ENCODE measurements at regions not wholly inside any gene's neighbourhood (a gene's known extent, or its start where the extent isn't known, plus 50 kb on each side); places are given as distances from the start of the nearest gene placed in this dataset.

GRCh38 chr12:3992945-3993344 lies 119.7 kb upstream of the PARP11 start:
- H3F3A ChIP-seq (ENCODE audit: control insufficient read depth, insufficient read depth) = no peaks in the 10 kb centered on the region
- peaks cover 13% of the 10 kb centered on the region for H3K27me3 ChIP-seq (ENCODE audit: control insufficient read depth, low read length)
- no peaks in the 10 kb centered on the region for H4K20me1 ChIP-seq (ENCODE audit: control insufficient read depth, insufficient read depth, low read depth, low read length)
- no peak for TF ChIP-seq EZH2phosphoT487 (IDR thresholded peaks at IDR 0.05; ENCODE audit: borderline replicate concordance, low read length)
- TF ChIP-seq, protein P1, sequence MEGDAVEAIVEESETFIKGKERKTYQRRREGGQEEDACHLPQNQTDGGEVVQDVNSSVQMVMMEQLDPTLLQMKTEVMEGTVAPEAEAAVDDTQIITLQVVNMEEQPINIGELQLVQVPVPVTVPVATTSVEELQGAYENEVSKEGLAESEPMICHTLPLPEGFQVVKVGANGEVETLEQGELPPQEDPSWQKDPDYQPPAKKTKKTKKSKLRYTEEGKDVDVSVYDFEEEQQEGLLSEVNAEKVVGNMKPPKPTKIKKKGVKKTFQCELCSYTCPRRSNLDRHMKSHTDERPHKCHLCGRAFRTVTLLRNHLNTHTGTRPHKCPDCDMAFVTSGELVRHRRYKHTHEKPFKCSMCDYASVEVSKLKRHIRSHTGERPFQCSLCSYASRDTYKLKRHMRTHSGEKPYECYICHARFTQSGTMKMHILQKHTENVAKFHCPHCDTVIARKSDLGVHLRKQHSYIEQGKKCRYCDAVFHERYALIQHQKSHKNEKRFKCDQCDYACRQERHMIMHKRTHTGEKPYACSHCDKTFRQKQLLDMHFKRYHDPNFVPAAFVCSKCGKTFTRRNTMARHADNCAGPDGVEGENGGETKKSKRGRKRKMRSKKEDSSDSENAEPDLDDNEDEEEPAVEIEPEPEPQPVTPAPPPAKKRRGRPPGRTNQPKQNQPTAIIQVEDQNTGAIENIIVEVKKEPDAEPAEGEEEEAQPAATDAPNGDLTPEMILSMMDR (IDR thresholded peaks at IDR 0.05; ENCODE audit: low read depth, low read length, poor library complexity, severe bottlenecking) = no peak
- H3K4me2 ChIP-seq (ENCODE audit: low read length) = no peak overlapping the region
- H3K36me3 ChIP-seq (ENCODE audit: control insufficient read depth, low read length) = no peaks in the 10 kb centered on the region
- no peaks in the 10 kb centered on the region for H3K9me3 ChIP-seq (ENCODE audit: control insufficient read depth, insufficient read depth, low read length)
- H3K9me2 ChIP-seq (replicated peaks; ENCODE audit: control insufficient read depth, low read length) = no peaks in the 10 kb centered on the region
- H3K27ac ChIP-seq (ENCODE audit: low read depth, low read length) = no peak overlapping the region
- no peak overlapping the region for H3K4me3 ChIP-seq (ENCODE audit: low read length)
- no peaks in the 10 kb centered on the region; the same call in 1 of the 2 replicates for H3K4me1 ChIP-seq (ENCODE audit: control insufficient read depth, low read length)
- no peaks in the 10 kb centered on the region for H3K79me2 ChIP-seq (ENCODE audit: control insufficient read depth, low read length)

DNA sequence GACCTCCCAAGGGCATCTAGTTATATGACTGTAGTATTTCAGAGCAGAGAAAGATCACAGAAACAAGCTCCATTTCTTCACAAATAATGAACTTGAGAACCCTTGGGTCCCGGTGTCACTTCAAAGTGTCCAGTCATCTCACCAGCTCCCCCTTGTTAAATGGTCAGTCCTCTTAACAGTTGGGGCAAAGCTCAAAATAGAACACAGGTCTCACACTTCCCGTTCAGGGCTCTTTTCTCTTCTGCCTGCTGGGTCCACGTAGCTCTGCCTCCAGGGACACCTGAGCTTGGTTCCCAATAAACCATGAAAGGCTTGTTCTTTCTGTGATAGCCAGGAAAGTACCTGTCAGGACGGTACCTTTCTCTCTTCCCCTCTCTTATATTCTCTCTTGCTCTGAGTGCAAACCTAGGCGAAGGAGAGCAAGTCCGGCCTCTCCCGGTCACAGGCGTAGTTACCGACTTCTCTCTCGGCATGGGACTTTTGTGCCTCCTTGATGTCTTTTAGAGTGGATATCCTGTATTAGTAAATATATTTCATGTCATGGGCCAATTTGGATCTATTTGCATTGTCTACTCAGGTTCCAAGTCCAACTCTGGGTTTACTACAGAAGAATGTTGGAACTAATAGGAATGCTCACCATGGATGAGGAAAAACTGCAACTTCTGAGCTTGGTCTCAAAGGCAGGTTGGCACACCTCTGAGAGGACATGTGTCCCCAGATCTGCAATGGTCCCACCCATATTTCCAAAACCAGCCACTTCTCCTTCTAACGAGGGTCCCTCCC lies 118.8 kb upstream of the PARP11 start:
- no peaks in the 10 kb centered on the region for H4K20me1 ChIP-seq (ENCODE audit: control insufficient read depth, insufficient read depth, low read depth, low read length)
- H3K36me3 ChIP-seq (ENCODE audit: control insufficient read depth, low read length) = no peaks in the 10 kb centered on the region
- no peak overlapping the region for H3K27ac ChIP-seq (ENCODE audit: low read depth, low read length)
- no peaks in the 10 kb centered on the region; the same call in 1 of the 2 replicates for H3K4me1 ChIP-seq (ENCODE audit: control insufficient read depth, low read length)
- no peaks in the 10 kb centered on the region for H3K9me2 ChIP-seq (replicated peaks; ENCODE audit: control insufficient read depth, low read length)
- no peak overlapping the region for H3K4me2 ChIP-seq (ENCODE audit: low read length)
- H3F3A ChIP-seq (ENCODE audit: control insufficient read depth, insufficient read depth) = no peaks in the 10 kb centered on the region
- H3K79me2 ChIP-seq (ENCODE audit: control insufficient read depth, low read length) = no peaks in the 10 kb centered on the region
- H3K9me3 ChIP-seq (ENCODE audit: control insufficient read depth, insufficient read depth, low read length) = no peaks in the 10 kb centered on the region
- H3K27me3 ChIP-seq (ENCODE audit: control insufficient read depth, low read length) = peaks cover 13% of the 10 kb centered on the region
- no peak overlapping the region for H3K4me3 ChIP-seq (ENCODE audit: low read length)
- TF ChIP-seq, protein P1 (IDR thresholded peaks at IDR 0.05; ENCODE audit: low read depth, low read length, poor library complexity, severe bottlenecking) = no peak
- no peak for TF ChIP-seq EZH2phosphoT487 (IDR thresholded peaks at IDR 0.05; ENCODE audit: borderline replicate concordance, low read length)

GRCh38 chr12:3990501-3991280 lies 117.5 kb upstream of the PARP11 start:
- Histone ChIP-seq H3F3A (ENCODE audit: control insufficient read depth, insufficient read depth) (no peaks in the 10 kb centered on the region), H3K79me2 (ENCODE audit: control insufficient read depth, low read length) (no peaks in the 10 kb centered on the region), H3K27me3 (ENCODE audit: control insufficient read depth, low read length) (peaks cover 13% of the 10 kb centered on the region), H3K4me1 (ENCODE audit: control insufficient read depth, low read length) (no peaks in the 10 kb centered on the region; the same call in 1 of the 2 replicates), H3K4me3 (ENCODE audit: low read length) (no peak overlapping the region), H4K20me1 (ENCODE audit: control insufficient read depth, insufficient read depth, low read depth, low read length) (no peaks in the 10 kb centered on the region), H3K9me2 (replicated peaks; ENCODE audit: control insufficient read depth, low read length) (no peaks in the 10 kb centered on the region), H3K27ac (ENCODE audit: low read depth, low read length) (no peak overlapping the region), H3K9me3 (ENCODE audit: control insufficient read depth, insufficient read depth, low read length) (no peaks in the 10 kb centered on the region), H3K36me3 (ENCODE audit: control insufficient read depth, low read length) (no peaks in the 10 kb centered on the region), H3K4me2 (ENCODE audit: low read length) (no peak overlapping the region)
- no peak for TF ChIP-seq EZH2phosphoT487 (IDR thresholded peaks at IDR 0.05; ENCODE audit: borderline replicate concordance, low read length)
- TF ChIP-seq, protein P1 (IDR thresholded peaks at IDR 0.05; ENCODE audit: low read depth, low read length, poor library complexity, severe bottlenecking) = no peak

Measured in DOHH2 (cell line).